Inferior parietal cortex (tissue), 1 donor: ENCODE measurements at regions not wholly inside any gene's neighbourhood (a gene's known extent, or its start where the extent isn't known, plus 50 kb on each side); places are given as distances from the start of the nearest gene placed in this dataset.

ENCODE experiments used
- DNase-seq: peaks from one replicate; pipeline ENCODE4 v3.0.0-alpha.2; 2016; ENCODE audit errors: extremely low spot score

- no peak for DNase-seq
Observed at GRCh38 chr6:54057058-54057457, 54.2 kb upstream of the MLIP start.

- DNase-seq: no peak
Observed at GRCh38 chr6:54058236-54058635, 53.0 kb upstream of the MLIP start.

GRCh38 chr6:54059683-54060082, 51.6 kb upstream of the MLIP start:
- DNase-seq: no peak

- no peak for DNase-seq
Observed at GRCh38 chr6:54060286-54060685, 51.0 kb upstream of the MLIP start.
